ENCODE measurements at regions not wholly inside any gene's neighbourhood (a gene's known extent, or its start where the extent isn't known, plus 50 kb on each side); places are given as distances from the start of the nearest gene placed in this dataset.

- DNase-seq = no peak
Observed at GRCh38 chr1:4330805-4331766, 323.3 kb upstream of the AJAP1 start.

GRCh38 chr1:4331767-4332163, 322.6 kb upstream of the AJAP1 start:
- no peak for DNase-seq

DNA sequence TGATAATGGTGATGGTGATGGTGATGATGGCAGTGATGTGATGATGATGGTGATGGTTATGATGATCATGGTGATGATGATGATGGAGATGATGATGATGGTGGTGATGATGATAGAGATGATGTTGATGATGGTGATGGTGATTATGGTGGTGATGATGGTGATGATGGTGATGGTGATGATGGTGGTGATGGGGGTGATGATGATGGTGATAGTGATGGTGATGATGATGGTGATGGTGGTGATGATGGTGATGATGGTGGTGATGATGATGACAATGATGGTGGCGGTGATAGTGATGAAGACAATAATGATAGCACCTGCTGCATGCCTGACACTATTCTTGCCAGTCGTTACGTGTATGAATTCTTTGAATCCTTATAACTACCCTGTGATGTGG, 317.9 kb upstream of the AJAP1 start:
- no peak for DNase-seq

- DNase-seq = no peak
Observed at GRCh38 chr1:4341421-4341820, 313.0 kb upstream of the AJAP1 start.

DNA sequence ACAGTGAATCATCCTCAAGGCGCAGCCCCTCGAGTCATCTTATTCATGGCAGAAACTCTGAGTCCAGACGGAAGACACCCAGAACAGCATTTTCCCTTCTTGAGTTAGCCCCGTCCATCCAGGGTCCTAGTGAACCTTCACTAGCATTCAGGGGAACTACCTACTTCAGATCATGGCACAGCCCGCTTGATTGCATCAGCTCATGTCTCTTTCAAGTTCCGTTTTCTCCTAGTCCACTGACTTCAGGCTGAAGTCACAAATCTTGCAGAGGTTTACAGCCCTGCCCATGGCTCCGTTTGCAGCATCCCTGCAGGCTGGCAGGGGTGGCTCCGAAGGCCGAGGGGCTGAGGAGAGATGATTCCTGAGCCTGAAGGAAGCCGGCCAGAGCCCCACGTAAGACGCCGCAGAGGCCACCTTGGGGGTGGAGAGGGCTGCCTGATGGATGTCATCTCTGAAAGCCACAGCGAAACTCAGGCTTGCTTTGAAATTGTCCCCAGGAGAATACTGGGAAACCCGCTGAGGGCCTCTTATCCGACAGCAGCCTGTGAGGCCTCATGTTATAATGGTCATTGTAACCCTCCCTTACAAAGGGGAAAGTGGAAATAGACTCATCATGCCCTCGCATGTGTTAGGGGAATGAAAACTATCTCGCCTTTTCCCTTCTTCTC, 310.2 kb upstream of the AJAP1 start:
- no peak for DNase-seq

DNA sequence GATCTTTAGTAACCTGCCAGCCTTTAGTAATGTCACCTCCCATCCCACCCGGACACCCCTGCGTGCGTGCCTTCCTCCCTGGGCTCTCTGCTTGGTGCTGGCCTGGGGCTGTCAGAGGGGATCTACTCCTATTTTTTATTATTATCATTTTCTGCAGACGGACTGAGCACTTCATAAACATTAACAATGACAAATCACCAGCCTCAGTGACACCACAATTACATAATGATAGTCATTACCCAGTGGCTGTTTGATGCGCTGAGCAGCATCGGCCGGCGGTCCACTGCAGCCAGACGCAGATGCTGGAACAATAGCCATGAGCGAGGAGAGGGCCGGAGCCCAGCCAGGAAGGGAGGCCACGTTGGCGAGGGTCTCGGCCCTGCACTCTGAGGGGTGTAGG, 309.3 kb upstream of the AJAP1 start:
- DNase-seq = no peak

DNA sequence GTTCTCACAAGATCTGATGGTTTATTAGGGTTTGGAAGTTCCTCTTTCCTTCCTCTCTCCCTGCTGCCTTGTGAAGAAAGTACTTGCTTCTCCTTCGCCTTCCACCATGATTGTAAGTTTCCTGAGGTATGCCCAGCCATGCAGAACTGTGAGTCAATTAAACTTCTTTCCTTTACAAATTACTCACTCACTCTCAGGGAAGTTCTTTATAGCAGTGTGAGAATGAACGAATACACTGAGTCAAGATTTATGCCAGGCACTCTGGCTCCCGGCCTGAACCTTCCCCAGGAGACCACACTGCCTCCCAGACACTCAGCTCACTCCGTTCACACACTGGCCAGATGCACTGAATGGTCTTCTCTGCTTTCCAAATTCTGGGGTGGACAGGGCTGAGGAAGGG, 308.3 kb upstream of the AJAP1 start:
- no peak for DNase-seq

DNA sequence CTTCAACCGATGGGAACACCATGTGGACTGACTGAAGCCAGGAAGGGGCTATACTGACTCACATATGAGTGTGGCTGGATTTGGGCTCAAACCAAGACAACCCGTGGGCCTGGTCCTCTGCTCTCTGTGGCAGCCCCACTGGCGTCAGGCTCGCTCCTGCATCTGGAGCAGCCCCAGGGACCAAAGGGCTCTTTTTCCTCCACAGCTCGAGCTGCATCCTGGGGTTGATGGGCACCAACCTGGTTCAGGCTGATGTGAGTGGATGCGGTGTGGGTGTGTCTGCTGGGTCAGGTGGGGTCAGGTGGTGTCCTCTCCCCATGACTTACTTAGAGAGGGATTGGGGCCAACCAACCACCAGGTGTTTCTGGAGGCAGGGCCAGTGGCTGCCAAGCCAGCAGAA, 303.0 kb upstream of the AJAP1 start:
- DNase-seq = no peak

DNA sequence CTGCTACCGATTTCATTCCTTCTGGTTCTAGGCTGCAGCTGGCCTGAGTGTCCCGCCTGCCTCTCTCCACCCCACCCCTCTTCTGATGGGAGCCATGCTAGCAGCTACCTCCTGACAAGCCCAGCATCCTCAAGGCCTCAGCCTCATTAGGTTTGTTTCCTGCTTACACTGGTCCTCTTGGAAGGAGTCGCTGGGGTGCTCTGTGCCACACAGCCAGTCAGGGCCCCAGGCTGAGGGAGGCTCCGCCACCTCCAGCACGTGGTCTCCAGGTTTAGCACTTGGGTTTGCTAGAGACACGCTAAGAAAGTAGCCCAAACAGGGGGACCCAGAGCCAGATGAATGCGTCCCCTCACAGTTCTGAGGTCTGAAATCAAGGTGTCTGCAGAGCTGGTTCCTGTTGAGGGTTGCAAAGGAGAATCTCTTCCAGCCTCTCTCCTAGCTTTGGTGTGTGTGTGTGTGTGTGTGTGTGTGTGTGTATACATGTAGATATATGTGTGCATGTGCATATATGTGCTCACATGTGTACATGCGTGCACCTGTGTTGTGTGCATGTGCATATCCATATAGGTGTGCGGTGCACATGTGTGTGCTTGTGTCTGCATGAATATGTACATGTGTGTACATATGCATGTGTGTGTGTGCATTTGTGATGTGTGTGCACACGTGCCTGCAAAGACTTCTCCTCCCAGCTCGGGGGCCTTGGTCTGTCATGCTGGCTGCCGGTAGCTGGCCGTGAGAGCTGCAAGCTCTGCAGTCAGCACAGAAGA, 301.1 kb upstream of the AJAP1 start:
- DNase-seq = no peak

- DNase-seq = no peak
Observed at GRCh38 chr1:4355839-4356238, 298.6 kb upstream of the AJAP1 start.

- no peak for DNase-seq
Observed at GRCh38 chr1:4362314-4363044, 291.9 kb upstream of the AJAP1 start.

- DNase-seq = no peak
Observed at GRCh38 chr1:4366091-4366490, 288.3 kb upstream of the AJAP1 start.

- DNase-seq = peak; percentile 76
Observed at GRCh38 chr1:4367230-4367777, 287.1 kb upstream of the AJAP1 start.

DNA sequence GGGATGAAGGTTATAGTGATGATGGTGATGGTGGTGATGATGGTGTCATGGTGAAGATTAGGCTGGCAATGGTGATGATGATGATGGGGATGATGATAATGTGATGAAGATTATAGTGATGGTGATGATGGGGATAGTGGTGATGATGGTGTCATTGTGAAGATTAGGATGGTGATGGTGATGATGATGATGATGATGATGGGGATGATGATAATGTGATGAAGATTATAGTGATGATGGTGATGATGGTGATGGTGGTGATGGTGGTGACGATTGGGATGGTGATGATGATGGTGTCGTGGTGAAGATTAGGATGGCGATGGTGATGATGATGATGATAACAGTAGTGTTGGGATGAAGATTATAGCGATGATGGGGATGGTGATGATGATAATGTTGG, 285.1 kb upstream of the AJAP1 start:
- DNase-seq = no peak

DNA sequence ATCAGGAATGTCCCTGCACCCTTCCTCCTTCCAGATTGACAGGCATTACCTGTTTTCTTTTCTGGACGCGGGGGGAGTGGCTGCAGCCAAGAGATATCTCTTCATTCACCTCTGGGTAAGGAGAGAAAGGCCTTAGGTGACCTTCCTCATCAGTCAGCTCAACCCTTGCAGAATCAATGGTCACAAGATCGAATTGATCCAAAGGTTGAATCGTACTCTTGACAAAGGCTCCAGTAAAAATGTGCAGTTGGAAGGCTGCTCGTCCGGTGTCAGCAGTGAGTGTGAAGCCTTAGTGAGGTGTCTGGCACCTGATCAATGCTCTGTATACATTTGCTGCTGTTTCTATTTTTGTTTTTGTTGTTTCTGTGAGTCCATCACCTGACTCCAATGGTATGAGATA, 282.6 kb upstream of the AJAP1 start:
- no peak for DNase-seq

DNA sequence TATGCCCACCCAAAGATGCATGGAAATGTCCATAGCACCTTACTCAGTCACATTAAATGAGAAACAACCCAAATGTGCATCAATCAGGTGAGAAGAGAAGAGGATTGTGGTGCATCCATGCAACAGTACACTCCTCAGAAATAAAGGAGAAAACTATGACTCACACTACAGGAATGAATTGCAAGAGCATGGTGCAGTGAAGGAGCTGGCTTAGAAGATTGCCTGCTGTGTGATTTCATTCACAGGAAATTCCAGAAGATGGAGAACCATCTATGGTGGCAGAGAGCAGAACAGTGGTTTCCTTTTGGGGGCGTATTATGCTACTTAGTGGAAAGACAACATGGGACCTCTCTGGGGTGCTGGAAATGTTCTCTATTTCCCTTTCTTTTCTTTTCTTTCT, 278.6 kb upstream of the AJAP1 start:
- no peak for DNase-seq

DNA sequence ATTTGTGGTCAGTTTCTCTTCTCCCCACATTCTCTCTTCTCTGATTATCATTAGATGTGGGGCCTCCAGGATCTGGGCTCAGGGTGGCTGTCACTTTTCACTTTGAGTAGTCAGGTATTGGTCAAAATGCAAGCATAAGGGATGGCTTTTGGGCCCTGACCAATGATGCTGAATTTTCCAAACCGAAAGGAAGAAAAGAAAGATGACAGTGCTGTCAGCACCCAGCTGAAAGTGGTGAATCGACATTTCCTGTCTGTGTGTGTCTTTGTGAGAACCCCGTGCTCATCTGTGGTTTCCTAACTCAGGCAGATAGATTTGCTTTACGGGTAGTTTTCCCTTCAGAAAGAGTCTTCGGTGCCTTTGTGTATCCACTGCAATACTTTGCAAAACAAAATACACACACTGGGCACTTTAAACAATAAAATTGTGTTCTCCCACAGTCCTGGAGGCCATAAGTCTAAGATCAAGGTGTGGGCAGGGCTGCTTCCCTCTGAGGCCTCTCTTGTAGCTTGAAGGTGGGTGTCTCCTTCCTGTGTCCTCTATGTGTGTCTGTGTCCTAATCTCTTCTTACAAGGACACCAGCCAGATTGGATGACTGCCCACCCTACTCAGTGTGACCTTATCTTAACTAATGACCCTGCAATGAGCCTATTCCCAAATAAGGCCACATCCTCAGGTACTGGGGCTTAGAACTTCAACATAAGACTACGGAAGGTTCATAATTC, 274.8 kb upstream of the AJAP1 start:
- no peak for DNase-seq

DNA sequence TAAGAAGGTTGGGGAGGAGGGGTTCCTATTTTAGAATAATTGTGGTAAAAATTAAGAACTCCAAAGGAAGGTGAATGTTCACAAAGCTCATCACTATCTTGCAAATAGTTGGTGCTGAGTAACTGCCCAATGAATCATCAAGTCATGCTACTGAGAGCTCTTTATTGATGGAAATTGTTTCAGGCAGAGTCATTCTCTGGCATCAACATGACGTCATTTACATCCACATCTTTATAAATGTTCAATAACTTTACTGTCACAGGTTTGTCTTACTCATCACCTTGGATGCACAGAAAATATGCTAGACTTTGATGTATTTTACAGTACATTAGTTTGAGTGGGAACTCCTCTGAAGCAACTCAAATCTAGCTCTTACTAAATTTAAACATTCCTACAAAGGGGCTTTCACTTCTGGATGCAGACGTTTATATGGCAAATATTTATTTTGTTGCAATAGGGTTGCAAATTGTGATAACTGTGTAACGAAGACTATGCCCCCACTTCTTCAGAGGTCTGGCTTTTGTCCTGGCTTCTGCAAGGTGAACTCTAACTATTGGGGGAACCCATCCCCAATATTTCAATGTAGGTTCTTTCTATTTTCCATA, 273.7 kb upstream of the AJAP1 start:
- no peak for DNase-seq

DNA sequence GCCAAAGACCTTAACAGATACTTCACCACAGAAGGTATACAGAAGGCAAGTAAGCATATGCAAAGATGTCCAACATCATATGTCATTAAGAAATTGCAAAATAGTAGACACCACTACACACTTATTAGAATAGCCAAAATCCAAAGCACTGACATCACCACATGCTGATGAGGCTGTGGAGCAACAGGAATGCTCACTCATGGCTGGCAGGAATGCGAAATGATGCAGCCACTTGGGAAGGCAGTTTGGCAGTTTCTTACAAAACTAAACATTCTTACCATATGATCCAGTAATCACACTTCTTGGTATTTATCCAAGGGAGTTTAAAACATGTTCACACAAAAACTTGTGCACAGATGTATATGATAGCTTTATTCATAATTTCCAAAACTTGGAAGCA, 261.2 kb upstream of the AJAP1 start:
- no peak for DNase-seq

DNA sequence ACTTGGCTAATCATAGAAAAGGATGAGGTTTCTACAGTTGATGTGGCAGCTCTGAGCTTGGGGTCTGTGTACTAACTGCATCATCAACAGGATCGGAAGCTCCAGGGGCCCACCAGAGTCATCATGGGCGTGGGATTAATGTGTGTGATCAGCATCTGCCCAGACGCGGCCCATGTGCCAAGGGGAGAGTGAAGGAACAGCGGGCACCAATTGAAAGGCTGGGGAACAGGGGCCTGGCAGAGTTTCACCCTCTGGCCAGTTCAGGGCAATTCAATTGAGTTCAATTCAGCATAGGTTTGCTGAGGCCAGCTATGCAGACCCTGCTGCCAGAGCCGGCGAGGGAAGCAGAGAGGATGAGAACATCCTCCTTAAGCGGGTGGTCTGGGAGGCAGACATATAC, 260.0 kb upstream of the AJAP1 start:
- no peak for DNase-seq

- DNase-seq = no peak
Observed at GRCh38 chr1:4395158-4395557, 259.3 kb upstream of the AJAP1 start.

DNA sequence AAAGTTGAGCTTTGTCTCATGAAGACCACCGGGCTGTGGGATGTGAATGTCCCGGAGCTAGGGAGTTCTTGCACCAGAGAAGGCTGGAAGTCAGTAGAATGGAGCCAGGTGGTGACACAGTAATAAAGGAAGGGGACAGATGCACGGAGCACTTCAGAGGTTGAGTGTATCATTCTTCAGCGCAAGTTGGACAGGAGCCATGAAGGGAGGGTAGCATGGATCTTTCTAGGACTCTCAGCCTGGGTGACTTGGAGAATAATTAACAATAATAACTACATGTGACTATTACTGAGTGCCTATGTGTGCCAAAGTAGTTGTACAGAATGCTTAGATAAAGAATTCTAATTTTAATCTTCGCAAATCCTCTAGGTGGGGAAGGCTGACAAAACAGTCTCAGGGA, 258.7 kb upstream of the AJAP1 start:
- peak; percentile 59 for DNase-seq

All from NCI-H1694 treated with DMSO at 0.1 percent for 48 hours (cell line).